Muscle of back (tissue), 3 donors: ENCODE measurements at regions not wholly inside any gene's neighbourhood (a gene's known extent, or its start where the extent isn't known, plus 50 kb on each side); places are given as distances from the start of the nearest gene placed in this dataset.
A peak's percentile ranks its signal among the peaks of the same experiment; 100 is the strongest.
"Not testable (repeated sequence)": the region's sequence is repeated elsewhere in the genome, so short reads cannot be mapped to it uniquely, and the experiment has no call there.

Experiments used
- DNase-seq, 3 donors: peaks; one replicate each; pipeline versions ENCODE4 v3.0.0 to v3.0.0-alpha.2; 2013

GRCh38 chr4:106524772-106525171 is 156.2 kb upstream of the GIMD1 start:
- DNase-seq = not testable (repeated sequence)

GRCh38 chr4:106522839-106523238 is 154.3 kb upstream of the GIMD1 start:
- DNase-seq = no peak

GRCh38 chr4:106512706-106513105 is 144.1 kb upstream of the GIMD1 start:
- DNase-seq = peak in 1 of 3 donors; percentile 73

- DNase-seq = no peak
Observed at GRCh38 chr4:106507440-106507839, 138.9 kb upstream of the GIMD1 start.

GRCh38 chr4:106503116-106504050 is 134.8 kb upstream of the GIMD1 start:
- peak in 1 of 3 donors; percentile 66 for DNase-seq

- DNase-seq = peak in 2 of 3 donors; percentile 48 to 68
Observed at GRCh38 chr4:106502106-106502699, 133.6 kb upstream of the GIMD1 start.

GRCh38 chr4:106497271-106497670 is 128.7 kb upstream of the GIMD1 start:
- no peak for DNase-seq

GRCh38 chr4:106496061-106496460 is 127.5 kb upstream of the GIMD1 start:
- DNase-seq = no peak

GRCh38 chr4:106495476-106495875 is 126.9 kb upstream of the GIMD1 start:
- peak; percentile 76 to 91 (median 88) for DNase-seq

- peak in 1 of 3 donors; percentile 27 for DNase-seq
Observed at GRCh38 chr4:106494066-106494465, 125.5 kb upstream of the GIMD1 start.

- no peak for DNase-seq
Observed at GRCh38 chr4:106493086-106493485, 124.5 kb upstream of the GIMD1 start.

GRCh38 chr4:106486533-106486932 is 118.0 kb upstream of the GIMD1 start:
- no peak for DNase-seq

GRCh38 chr4:106481801-106482200 is 113.2 kb upstream of the GIMD1 start:
- DNase-seq = no peak

- DNase-seq = no peak
Observed at GRCh38 chr4:106478152-106478551, 109.6 kb upstream of the GIMD1 start.

GRCh38 chr4:106476741-106477140 is 108.2 kb upstream of the GIMD1 start:
- no peak for DNase-seq

- DNase-seq = no peak
Observed at GRCh38 chr4:106473515-106473914, 104.9 kb upstream of the GIMD1 start.

GRCh38 chr4:106471151-106471550 is 102.6 kb upstream of the GIMD1 start:
- DNase-seq = no peak

- no peak for DNase-seq
Observed at GRCh38 chr4:106463622-106464021, 95.0 kb upstream of the GIMD1 start.

- no peak for DNase-seq
Observed at GRCh38 chr4:106454581-106454980, 86.0 kb upstream of the GIMD1 start.

GRCh38 chr4:106454021-106454420 is 85.4 kb upstream of the GIMD1 start:
- peak in 2 of 3 donors; percentile 19 to 61 for DNase-seq

- DNase-seq = no peak
Observed at GRCh38 chr4:106451091-106451490, 82.5 kb upstream of the GIMD1 start.

- no peak for DNase-seq
Observed at GRCh38 chr4:106450249-106450648, 81.7 kb upstream of the GIMD1 start.

GRCh38 chr4:106444557-106444956 is 76.0 kb upstream of the GIMD1 start:
- DNase-seq = no peak
